NT2/D1 (cell line): ENCODE measurements at regions not wholly inside any gene's neighbourhood (a gene's known extent, or its start where the extent isn't known, plus 50 kb on each side); places are given as distances from the start of the nearest gene placed in this dataset.

Source experiments
- SUZ12 ChIP-seq: IDR thresholded peaks from 2 replicates; pipeline ENCODE4 v1.6.1; 2011; ENCODE audit not compliant: insufficient read length, insufficient read depth; ENCODE audit errors: extremely low read depth
- YY1 ChIP-seq: IDR thresholded peaks from 2 replicates; pipeline ENCODE4 v1.6.1; 2011; ENCODE audit not compliant: insufficient read length, insufficient read depth

DNA sequence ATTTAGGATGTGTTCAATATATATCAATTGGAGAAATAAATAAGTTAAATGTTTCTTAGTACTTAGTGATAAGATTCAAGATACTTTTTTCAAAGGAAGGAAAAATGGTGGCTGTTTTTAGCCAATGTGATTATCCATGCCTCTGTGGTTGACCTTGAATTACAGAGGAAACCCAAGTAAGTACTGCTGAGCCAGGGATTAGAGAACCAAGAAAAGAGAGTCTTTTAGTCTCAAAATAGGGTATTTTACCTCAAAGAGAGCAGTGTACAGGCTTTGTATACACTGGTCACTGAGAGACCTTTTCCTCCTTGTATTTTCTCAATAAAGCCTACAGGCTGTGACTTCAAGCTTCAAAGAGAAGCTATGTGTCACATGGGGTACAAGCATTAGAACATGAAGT lies 1075.3 kb downstream of the ADGRL3 start:
- TF ChIP-seq YY1 (no peak), SUZ12 (no peak)
